ENCODE measurements at regions not wholly inside any gene's neighbourhood (a gene's known extent, or its start where the extent isn't known, plus 50 kb on each side); places are given as distances from the start of the nearest gene placed in this dataset.

GRCh38 chr15:69946870-69947269 lies 150.8 kb downstream of the TLE3 start:
- no peak overlapping the region for H3K9ac ChIP-seq (ENCODE audit: low read depth, low read length, poor library complexity, severe bottlenecking)
- H3K9me2 ChIP-seq (replicated peaks; ENCODE audit: low read depth, low read length): no peaks in the 10 kb centered on the region
- no peaks in the 10 kb centered on the region for H3K36me3 ChIP-seq (ENCODE audit: insufficient read depth, low read length)
- no peak overlapping the region for H3K4me3 ChIP-seq (ENCODE audit: low read length, poor library complexity, severe bottlenecking)
- no peaks in the 10 kb centered on the region for H3K4me1 ChIP-seq (ENCODE audit: insufficient read depth, low read length, poor library complexity, severe bottlenecking)
- no peaks in the 10 kb centered on the region for H3K9me3 ChIP-seq (ENCODE audit: insufficient read depth, low read depth, low read length)
- no peak overlapping the region for H3K4me2 ChIP-seq (ENCODE audit: low read depth, low read length, poor library complexity, severe bottlenecking)
- H2AFZ ChIP-seq (ENCODE audit: low read length): no peak overlapping the region
- H3K27me3 ChIP-seq (ENCODE audit: insufficient read depth, low read length, poor library complexity, severe bottlenecking): no peaks in the 10 kb centered on the region
- H3F3A ChIP-seq (ENCODE audit: low read depth): no peaks in the 10 kb centered on the region
- H3K79me2 ChIP-seq (ENCODE audit: insufficient read depth, low read length): no peaks in the 10 kb centered on the region
- no peaks in the 10 kb centered on the region for H4K20me1 ChIP-seq (ENCODE audit: insufficient read depth, low read length, poor library complexity, severe bottlenecking)
- TF ChIP-seq CTCF (conservative IDR thresholded peaks at IDR 0.05; ENCODE audit: low read length) (no peak), EZH2phosphoT487 (IDR thresholded peaks at IDR 0.05; ENCODE audit: borderline replicate concordance) (no peak)

GRCh38 chr15:69947394-69947793 lies 150.3 kb downstream of the TLE3 start:
- Histone ChIP-seq H3K4me2 (ENCODE audit: low read depth, low read length, poor library complexity, severe bottlenecking) (no peak overlapping the region), H2AFZ (ENCODE audit: low read length) (no peak overlapping the region), H3F3A (ENCODE audit: low read depth) (no peaks in the 10 kb centered on the region), H3K9ac (ENCODE audit: low read depth, low read length, poor library complexity, severe bottlenecking) (no peak overlapping the region), H3K4me3 (ENCODE audit: low read length, poor library complexity, severe bottlenecking) (no peak overlapping the region), H3K4me1 (ENCODE audit: insufficient read depth, low read length, poor library complexity, severe bottlenecking) (no peaks in the 10 kb centered on the region), H3K27me3 (ENCODE audit: insufficient read depth, low read length, poor library complexity, severe bottlenecking) (no peaks in the 10 kb centered on the region), H4K20me1 (ENCODE audit: insufficient read depth, low read length, poor library complexity, severe bottlenecking) (no peaks in the 10 kb centered on the region), H3K9me3 (ENCODE audit: insufficient read depth, low read depth, low read length) (no peaks in the 10 kb centered on the region), H3K36me3 (ENCODE audit: insufficient read depth, low read length) (no peaks in the 10 kb centered on the region), H3K79me2 (ENCODE audit: insufficient read depth, low read length) (no peaks in the 10 kb centered on the region), H3K9me2 (replicated peaks; ENCODE audit: low read depth, low read length) (no peaks in the 10 kb centered on the region)
- TF ChIP-seq EZH2phosphoT487 (IDR thresholded peaks at IDR 0.05; ENCODE audit: borderline replicate concordance) (no peak), CTCF (conservative IDR thresholded peaks at IDR 0.05; ENCODE audit: low read length) (no peak)

GRCh38 chr15:69949485-69949884 lies 148.2 kb downstream of the TLE3 start:
- H3K4me3 ChIP-seq (ENCODE audit: low read length, poor library complexity, severe bottlenecking): no peak overlapping the region
- TF ChIP-seq EZH2phosphoT487 (IDR thresholded peaks at IDR 0.05; ENCODE audit: borderline replicate concordance): no peak
- no peak for TF ChIP-seq CTCF (conservative IDR thresholded peaks at IDR 0.05; ENCODE audit: low read length)
- no peak overlapping the region for H2AFZ ChIP-seq (ENCODE audit: low read length)
- no peaks in the 10 kb centered on the region for H3K79me2 ChIP-seq (ENCODE audit: insufficient read depth, low read length)
- no peak overlapping the region for H3K9ac ChIP-seq (ENCODE audit: low read depth, low read length, poor library complexity, severe bottlenecking)
- H3K4me2 ChIP-seq (ENCODE audit: low read depth, low read length, poor library complexity, severe bottlenecking): no peak overlapping the region
- H3K9me2 ChIP-seq (replicated peaks; ENCODE audit: low read depth, low read length): no peaks in the 10 kb centered on the region
- H3F3A ChIP-seq (ENCODE audit: low read depth): no peaks in the 10 kb centered on the region
- H3K27me3 ChIP-seq (ENCODE audit: insufficient read depth, low read length, poor library complexity, severe bottlenecking): no peaks in the 10 kb centered on the region
- no peaks in the 10 kb centered on the region for H4K20me1 ChIP-seq (ENCODE audit: insufficient read depth, low read length, poor library complexity, severe bottlenecking)
- no peaks in the 10 kb centered on the region for H3K4me1 ChIP-seq (ENCODE audit: insufficient read depth, low read length, poor library complexity, severe bottlenecking)
- H3K9me3 ChIP-seq (ENCODE audit: insufficient read depth, low read depth, low read length): no peaks in the 10 kb centered on the region
- no peaks in the 10 kb centered on the region for H3K36me3 ChIP-seq (ENCODE audit: insufficient read depth, low read length)

Measured in Loucy (cell line).